ENCODE measurements at regions not wholly inside any gene's neighbourhood (a gene's known extent, or its start where the extent isn't known, plus 50 kb on each side); places are given as distances from the start of the nearest gene placed in this dataset.

DNA sequence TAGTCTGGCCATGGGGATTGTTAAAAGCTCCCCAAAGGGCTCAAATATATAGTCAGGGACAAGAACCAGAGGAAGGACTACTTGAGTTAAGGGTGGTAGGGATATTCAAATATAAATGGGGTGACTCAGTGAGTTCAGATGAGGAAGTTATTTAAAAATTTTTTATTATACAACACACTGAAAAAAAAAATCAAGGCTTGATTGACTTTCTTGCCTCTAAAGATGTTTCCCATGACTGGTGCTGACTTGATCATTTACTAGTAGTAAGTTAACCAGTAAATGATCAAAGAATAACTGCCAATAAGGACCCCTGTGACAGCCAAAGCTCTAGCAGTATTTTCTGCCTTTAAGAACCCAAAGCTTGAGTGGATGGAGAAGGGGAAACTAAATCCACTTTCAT, 357.6 kb upstream of the NR5A2 start:
- no peak for TF ChIP-seq ZNF133 (tag by site-specific recombination; IDR thresholded peaks at IDR 0.05)
- TF ChIP-seq TRIM28 (IDR thresholded peaks at IDR 0.05; ENCODE audit: borderline replicate concordance, low read length), result no peak
- TF ChIP-seq, protein P1, sequence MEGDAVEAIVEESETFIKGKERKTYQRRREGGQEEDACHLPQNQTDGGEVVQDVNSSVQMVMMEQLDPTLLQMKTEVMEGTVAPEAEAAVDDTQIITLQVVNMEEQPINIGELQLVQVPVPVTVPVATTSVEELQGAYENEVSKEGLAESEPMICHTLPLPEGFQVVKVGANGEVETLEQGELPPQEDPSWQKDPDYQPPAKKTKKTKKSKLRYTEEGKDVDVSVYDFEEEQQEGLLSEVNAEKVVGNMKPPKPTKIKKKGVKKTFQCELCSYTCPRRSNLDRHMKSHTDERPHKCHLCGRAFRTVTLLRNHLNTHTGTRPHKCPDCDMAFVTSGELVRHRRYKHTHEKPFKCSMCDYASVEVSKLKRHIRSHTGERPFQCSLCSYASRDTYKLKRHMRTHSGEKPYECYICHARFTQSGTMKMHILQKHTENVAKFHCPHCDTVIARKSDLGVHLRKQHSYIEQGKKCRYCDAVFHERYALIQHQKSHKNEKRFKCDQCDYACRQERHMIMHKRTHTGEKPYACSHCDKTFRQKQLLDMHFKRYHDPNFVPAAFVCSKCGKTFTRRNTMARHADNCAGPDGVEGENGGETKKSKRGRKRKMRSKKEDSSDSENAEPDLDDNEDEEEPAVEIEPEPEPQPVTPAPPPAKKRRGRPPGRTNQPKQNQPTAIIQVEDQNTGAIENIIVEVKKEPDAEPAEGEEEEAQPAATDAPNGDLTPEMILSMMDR (tag by site-specific recombination; IDR thresholded peaks at IDR 0.05), result no peak
- TF ChIP-seq, protein P2, sequence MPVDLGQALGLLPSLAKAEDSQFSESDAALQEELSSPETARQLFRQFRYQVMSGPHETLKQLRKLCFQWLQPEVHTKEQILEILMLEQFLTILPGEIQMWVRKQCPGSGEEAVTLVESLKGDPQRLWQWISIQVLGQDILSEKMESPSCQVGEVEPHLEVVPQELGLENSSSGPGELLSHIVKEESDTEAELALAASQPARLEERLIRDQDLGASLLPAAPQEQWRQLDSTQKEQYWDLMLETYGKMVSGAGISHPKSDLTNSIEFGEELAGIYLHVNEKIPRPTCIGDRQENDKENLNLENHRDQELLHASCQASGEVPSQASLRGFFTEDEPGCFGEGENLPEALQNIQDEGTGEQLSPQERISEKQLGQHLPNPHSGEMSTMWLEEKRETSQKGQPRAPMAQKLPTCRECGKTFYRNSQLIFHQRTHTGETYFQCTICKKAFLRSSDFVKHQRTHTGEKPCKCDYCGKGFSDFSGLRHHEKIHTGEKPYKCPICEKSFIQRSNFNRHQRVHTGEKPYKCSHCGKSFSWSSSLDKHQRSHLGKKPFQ (tag by site-specific recombination; IDR thresholded peaks at IDR 0.05), result no peak
- TF ChIP-seq ZNF785 (tag by site-specific recombination; IDR thresholded peaks at IDR 0.05), result no peak
- TF ChIP-seq FEZF1 (tag by site-specific recombination; IDR thresholded peaks at IDR 0.05), result no peak
- no peak for TF ChIP-seq ZEB2 (tag by site-specific recombination; IDR thresholded peaks at IDR 0.05)

Data from HEK293 (cell line).